Skeletal muscle cell (primary cell): ENCODE measurements at regions not wholly inside any gene's neighbourhood (a gene's known extent, or its start where the extent isn't known, plus 50 kb on each side); places are given as distances from the start of the nearest gene placed in this dataset.
A peak's percentile ranks its signal among the peaks of the same experiment; 100 is the strongest.
"Not testable (repeated sequence)": the region's sequence is repeated elsewhere in the genome, so short reads cannot be mapped to it uniquely, and the experiment has no call there.

Source experiments
- DNase-seq: peaks from one replicate; pipeline ENCODE4 v3.0.0-alpha.2; 2010; ENCODE audit warnings: low read depth
- H3K4me3 ChIP-seq: 2 replicates; pipeline ENCODE4 v1.5.1; 2011; ENCODE audit warnings: low read depth, mild to moderate bottlenecking, control low read depth, low read length, moderate library complexity

GRCh38 chrX:6990552-6991193, 156.8 kb upstream of the STS start:
- no peak overlapping the region for H3K4me3 ChIP-seq
- DNase-seq: no peak

GRCh38 chrX:6989858-6990257, 157.7 kb upstream of the STS start:
- no peak overlapping the region for H3K4me3 ChIP-seq
- no peak for DNase-seq

GRCh38 chrX:6988694-6989093, 158.8 kb upstream of the STS start:
- not testable (repeated sequence) for H3K4me3 ChIP-seq, DNase-seq

GRCh38 chrX:6986915-6987314, 160.6 kb upstream of the STS start:
- DNase-seq: no peak
- no peak overlapping the region for H3K4me3 ChIP-seq

GRCh38 chrX:6985537-6985936, 162.0 kb upstream of the STS start:
- DNase-seq: no peak
- H3K4me3 ChIP-seq: no peak overlapping the region

GRCh38 chrX:6983207-6983955, 164.1 kb upstream of the STS start:
- no peak overlapping the region for H3K4me3 ChIP-seq
- DNase-seq: no peak

GRCh38 chrX:6981718-6982406, 165.7 kb upstream of the STS start:
- no peak for DNase-seq
- no peak overlapping the region for H3K4me3 ChIP-seq

GRCh38 chrX:6980981-6981380, 166.5 kb upstream of the STS start:
- H3K4me3 ChIP-seq: no peak overlapping the region
- DNase-seq: peak; percentile 1

GRCh38 chrX:6968231-6968630, 179.3 kb upstream of the STS start:
- no peak for DNase-seq
- no peak overlapping the region for H3K4me3 ChIP-seq

GRCh38 chrX:6965729-6966128, 181.8 kb upstream of the STS start:
- no peak overlapping the region for H3K4me3 ChIP-seq
- no peak for DNase-seq

- H3K4me3 ChIP-seq: no peak overlapping the region
- no peak for DNase-seq
These were observed 185.5 kb upstream of the STS start for GRCh38 chrX:6962006-6962355.

- H3K4me3 ChIP-seq: no peak overlapping the region
- DNase-seq: no peak
These were observed 186.1 kb upstream of the STS start for GRCh38 chrX:6961286-6962005.

- no peak overlapping the region for H3K4me3 ChIP-seq
- no peak for DNase-seq
These were observed 188.5 kb upstream of the STS start for GRCh38 chrX:6959006-6959405.

GRCh38 chrX:6954836-6955235, 192.7 kb upstream of the STS start:
- no peak for DNase-seq
- H3K4me3 ChIP-seq: no peak overlapping the region

- no peak for DNase-seq
- H3K4me3 ChIP-seq: no peak overlapping the region
These were observed 201.3 kb upstream of the STS start for GRCh38 chrX:6946168-6946567.

GRCh38 chrX:6941041-6941440, 206.5 kb upstream of the STS start:
- no peak for DNase-seq
- no peak overlapping the region for H3K4me3 ChIP-seq

GRCh38 chrX:6932942-6933341, 214.6 kb upstream of the STS start:
- not testable (repeated sequence) for H3K4me3 ChIP-seq, DNase-seq

- DNase-seq: no peak
- H3K4me3 ChIP-seq: no peak overlapping the region
These were observed 217.1 kb upstream of the STS start for GRCh38 chrX:6930307-6930849.

GRCh38 chrX:6924443-6925077, 223.0 kb upstream of the STS start:
- DNase-seq: no peak
- no peak overlapping the region for H3K4me3 ChIP-seq
